Tibial nerve (tissue), 4 donors: ENCODE measurements at regions not wholly inside any gene's neighbourhood (a gene's known extent, or its start where the extent isn't known, plus 50 kb on each side); places are given as distances from the start of the nearest gene placed in this dataset.

Experiments
- EP300 ChIP-seq, 2 donors: sonication (generic); formaldehyde crosslinking; IDR thresholded peaks; one replicate each; pipeline ENCODE4 v1.6.1; 2017; ENCODE audit warnings: antibody characterized with exemption in 2 of 2, mild to moderate bottlenecking in 1 of 2
- POLR2A ChIP-seq, 2 donors: fragments of 450-650 bp; IDR thresholded peaks; one replicate each; pipeline ENCODE4 v1.6.1; 2017; ENCODE audit warnings: antibody characterized with exemption in 2 of 2, mild to moderate bottlenecking in 2 of 2, moderate library complexity in 2 of 2
- TF ChIP-seq, protein P1 (sequence below), 5 experiments: fragments of 200-600 bp in 3 of 5; fragments of 450-650 bp in 2 of 5; sonication (generic) in 3 of 5; IDR thresholded peaks; one replicate each; pipeline ENCODE4 v1.5.1; 2016 to 2019; ENCODE audit warnings: antibody characterized with exemption in 5 of 5, mild to moderate bottlenecking in 3 of 5, moderate library complexity in 2 of 5

DNA sequence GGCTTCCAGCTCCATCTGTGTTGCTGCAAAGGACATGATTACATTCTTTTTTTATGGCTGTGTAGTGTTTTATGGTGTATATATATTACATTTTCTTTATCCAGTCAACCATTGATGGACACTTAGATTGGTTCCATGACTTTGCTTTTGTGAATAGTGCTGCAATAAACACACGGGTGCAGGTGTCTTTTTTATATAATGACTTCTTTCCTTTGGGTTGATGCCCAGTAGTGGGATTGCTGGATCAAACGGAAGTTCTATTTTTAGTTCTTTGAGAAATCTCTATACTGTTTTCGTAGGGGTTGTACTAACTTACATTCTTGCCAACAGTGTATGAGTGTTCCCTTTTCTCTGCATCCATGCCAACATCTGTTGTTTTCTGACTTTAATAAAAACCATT is 189.7 kb downstream of the ACTR3B start:
- TF ChIP-seq, protein P1, sequence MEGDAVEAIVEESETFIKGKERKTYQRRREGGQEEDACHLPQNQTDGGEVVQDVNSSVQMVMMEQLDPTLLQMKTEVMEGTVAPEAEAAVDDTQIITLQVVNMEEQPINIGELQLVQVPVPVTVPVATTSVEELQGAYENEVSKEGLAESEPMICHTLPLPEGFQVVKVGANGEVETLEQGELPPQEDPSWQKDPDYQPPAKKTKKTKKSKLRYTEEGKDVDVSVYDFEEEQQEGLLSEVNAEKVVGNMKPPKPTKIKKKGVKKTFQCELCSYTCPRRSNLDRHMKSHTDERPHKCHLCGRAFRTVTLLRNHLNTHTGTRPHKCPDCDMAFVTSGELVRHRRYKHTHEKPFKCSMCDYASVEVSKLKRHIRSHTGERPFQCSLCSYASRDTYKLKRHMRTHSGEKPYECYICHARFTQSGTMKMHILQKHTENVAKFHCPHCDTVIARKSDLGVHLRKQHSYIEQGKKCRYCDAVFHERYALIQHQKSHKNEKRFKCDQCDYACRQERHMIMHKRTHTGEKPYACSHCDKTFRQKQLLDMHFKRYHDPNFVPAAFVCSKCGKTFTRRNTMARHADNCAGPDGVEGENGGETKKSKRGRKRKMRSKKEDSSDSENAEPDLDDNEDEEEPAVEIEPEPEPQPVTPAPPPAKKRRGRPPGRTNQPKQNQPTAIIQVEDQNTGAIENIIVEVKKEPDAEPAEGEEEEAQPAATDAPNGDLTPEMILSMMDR (IDR thresholded peaks at IDR 0.05), result no peak
- TF ChIP-seq POLR2A (IDR thresholded peaks at IDR 0.05), result no peak
- no peak for TF ChIP-seq EP300 (IDR thresholded peaks at IDR 0.05)
